Mesodermal cell (in vitro differentiated cells): ENCODE measurements at regions not wholly inside any gene's neighbourhood (a gene's known extent, or its start where the extent isn't known, plus 50 kb on each side); places are given as distances from the start of the nearest gene placed in this dataset.
"Not testable (repeated sequence)": the region's sequence is repeated elsewhere in the genome, so short reads cannot be mapped to it uniquely, and the experiment has no call there.

Source experiments
- H3K27ac ChIP-seq: 2 replicates; pipeline ENCODE4 v1.7.0; 2013; ENCODE audit warnings: mild to moderate bottlenecking, low read depth, low read length, moderate library complexity; ENCODE audit not compliant: severe bottlenecking
- H3K36me3 ChIP-seq: 2 replicates; pipeline ENCODE4 v1.7.1; 2013; ENCODE audit warnings: mild to moderate bottlenecking, low read length, moderate library complexity; ENCODE audit not compliant: control insufficient read depth, insufficient read depth
- H3K4me1 ChIP-seq: one replicate; pipeline ENCODE4 v1.7.1; 2013; ENCODE audit warnings: mild to moderate bottlenecking, low read length; ENCODE audit not compliant: insufficient read depth, control insufficient read depth, poor library complexity, severe bottlenecking
- H3K4me3 ChIP-seq: 2 replicates; pipeline ENCODE4 v1.7.0; 2013; ENCODE audit warnings: low read length, control low read depth, mild to moderate bottlenecking; ENCODE audit not compliant: insufficient read depth, poor library complexity, severe bottlenecking; ENCODE audit errors: extremely low read depth
- H3K9me3 ChIP-seq: 2 replicates; pipeline ENCODE4 v1.7.1; 2013; ENCODE audit warnings: mild to moderate bottlenecking, low read length, moderate library complexity; ENCODE audit not compliant: control insufficient read depth
- WGBS, 2 experiments: methylation state at CpG; one replicate each; pipeline ENCODE4 v1.1.5; 2013; ENCODE audit warnings: missing lambda C conversion rate in 2 of 2; ENCODE audit not compliant: insufficient coverage in 2 of 2; 5-methylcytosine and 5-hydroxymethylcytosine counted together

GRCh38 chrX:122982521-122982920, 201.6 kb upstream of the GRIA3 start:
- WGBS, 2 experiments = 94 to 100% methylated on average over 1 to 2 of the region's 6 CpGs
- no peaks in the 10 kb centered on the region for H3K4me1 ChIP-seq

GRCh38 chrX:123002844-123003243, 181.2 kb upstream of the GRIA3 start:
- H3K27ac ChIP-seq, H3K36me3 ChIP-seq, H3K9me3 ChIP-seq, H3K4me1 ChIP-seq, H3K4me3 ChIP-seq: not testable (repeated sequence)
- no CpG with 5 or more reads among the region's 2 CpGs for WGBS, 2 experiments

More at GRCh38 chrX:122982521-122982920, 201.6 kb upstream of the GRIA3 start:
- Histone ChIP-seq H3K27ac (no peak overlapping the region), H3K36me3 (no peaks in the 10 kb centered on the region), H3K9me3 (no peaks in the 10 kb centered on the region), H3K4me3 (no peak overlapping the region)

- H3K9me3 ChIP-seq = no peaks in the 10 kb centered on the region
- WGBS, 2 experiments = no CpG with 5 or more reads among the region's 1 CpG
Observed at GRCh38 chrX:123013141-123013540, 170.9 kb upstream of the GRIA3 start.

GRCh38 chrX:123036401-123036800, 147.7 kb upstream of the GRIA3 start:
- Histone ChIP-seq H3K27ac (no peak overlapping the region), H3K4me1 (no peaks in the 10 kb centered on the region), H3K4me3 (no peak overlapping the region), H3K36me3 (no peaks in the 10 kb centered on the region), H3K9me3 (no peaks in the 10 kb centered on the region)
- no CpG with 5 or more reads among the region's 3 CpGs for WGBS, 2 experiments

More at GRCh38 chrX:123013141-123013540, 170.9 kb upstream of the GRIA3 start:
- Histone ChIP-seq H3K4me3 (no peak overlapping the region), H3K36me3 (no peaks in the 10 kb centered on the region), H3K4me1 (no peaks in the 10 kb centered on the region), H3K27ac (no peak overlapping the region)

DNA sequence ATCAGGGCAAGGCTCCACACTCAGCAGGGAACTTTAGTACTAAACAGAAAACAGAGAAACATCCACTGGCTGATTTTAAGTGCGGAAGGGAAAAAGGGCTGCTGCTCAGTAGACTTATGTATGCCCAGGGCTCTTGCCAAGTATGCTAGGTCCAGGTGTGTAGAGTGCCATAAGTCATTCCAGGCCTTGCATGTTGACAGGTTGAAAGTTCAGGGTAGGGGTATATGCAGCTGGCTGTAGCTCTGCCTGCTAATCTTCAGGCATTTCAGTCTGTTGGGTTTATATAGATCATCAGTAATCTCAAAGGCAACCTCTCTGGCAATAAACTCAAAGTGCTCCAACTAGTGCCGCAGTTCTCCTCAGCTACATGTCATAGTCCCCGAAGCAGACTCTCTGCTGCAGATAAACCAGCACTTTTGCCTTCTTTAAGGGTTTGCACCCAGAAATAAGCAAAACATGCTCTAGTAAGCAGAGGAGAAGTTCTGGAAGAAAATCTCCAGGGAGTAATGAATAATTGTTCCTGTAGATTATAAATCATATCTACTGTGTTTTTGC, 134.9 kb upstream of the GRIA3 start:
- 100% methylated on average over 2 of the region's 3 CpGs; no CpG with 5 or more reads in 1 of the 2 experiments for WGBS, 2 experiments
- H3K36me3 ChIP-seq = no peaks in the 10 kb centered on the region
- H3K9me3 ChIP-seq = no peaks in the 10 kb centered on the region
- no peak overlapping the region for H3K27ac ChIP-seq
- no peak overlapping the region for H3K4me3 ChIP-seq
- no peaks in the 10 kb centered on the region for H3K4me1 ChIP-seq

DNA sequence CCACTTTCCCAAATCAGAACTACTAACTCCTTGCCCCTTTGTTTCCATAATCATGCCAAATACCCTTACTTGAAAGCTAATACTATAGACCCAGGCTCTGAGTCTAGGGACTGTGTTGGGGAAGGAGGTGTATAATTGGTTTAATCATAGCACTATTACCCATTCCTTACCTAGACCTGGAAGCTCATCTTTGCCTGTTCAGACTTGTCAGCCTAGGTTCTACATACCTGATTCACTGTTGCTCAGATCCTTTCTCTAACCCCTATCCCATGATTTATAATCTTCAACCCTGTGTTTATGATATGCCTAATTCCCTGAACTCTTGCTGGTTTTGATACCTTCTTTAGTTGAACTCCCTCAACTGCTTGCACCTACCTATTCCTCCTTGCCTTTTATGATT, 123.1 kb upstream of the GRIA3 start:
- H3K9me3 ChIP-seq = no peaks in the 10 kb centered on the region
- no peak overlapping the region for H3K4me3 ChIP-seq
- H3K4me1 ChIP-seq = no peaks in the 10 kb centered on the region
- no peak overlapping the region for H3K27ac ChIP-seq
- H3K36me3 ChIP-seq = no peaks in the 10 kb centered on the region

- Histone ChIP-seq H3K27ac (no peak overlapping the region), H3K4me1 (no peaks in the 10 kb centered on the region), H3K4me3 (no peak overlapping the region)
Observed at GRCh38 chrX:123064053-123064452, 120.0 kb upstream of the GRIA3 start.

GRCh38 chrX:123072686-123073385, 111.2 kb upstream of the GRIA3 start:
- H3K36me3 ChIP-seq = no peaks in the 10 kb centered on the region
- no peak overlapping the region for H3K27ac ChIP-seq
- H3K9me3 ChIP-seq = no peaks in the 10 kb centered on the region
- H3K4me1 ChIP-seq = no peaks in the 10 kb centered on the region
- WGBS, 2 experiments = 83 to 100% methylated on average over 1 of the region's 3 CpGs
- H3K4me3 ChIP-seq = no peak overlapping the region

More at GRCh38 chrX:123064053-123064452, 120.0 kb upstream of the GRIA3 start:
- Histone ChIP-seq H3K36me3 (no peaks in the 10 kb centered on the region), H3K9me3 (no peaks in the 10 kb centered on the region)

DNA sequence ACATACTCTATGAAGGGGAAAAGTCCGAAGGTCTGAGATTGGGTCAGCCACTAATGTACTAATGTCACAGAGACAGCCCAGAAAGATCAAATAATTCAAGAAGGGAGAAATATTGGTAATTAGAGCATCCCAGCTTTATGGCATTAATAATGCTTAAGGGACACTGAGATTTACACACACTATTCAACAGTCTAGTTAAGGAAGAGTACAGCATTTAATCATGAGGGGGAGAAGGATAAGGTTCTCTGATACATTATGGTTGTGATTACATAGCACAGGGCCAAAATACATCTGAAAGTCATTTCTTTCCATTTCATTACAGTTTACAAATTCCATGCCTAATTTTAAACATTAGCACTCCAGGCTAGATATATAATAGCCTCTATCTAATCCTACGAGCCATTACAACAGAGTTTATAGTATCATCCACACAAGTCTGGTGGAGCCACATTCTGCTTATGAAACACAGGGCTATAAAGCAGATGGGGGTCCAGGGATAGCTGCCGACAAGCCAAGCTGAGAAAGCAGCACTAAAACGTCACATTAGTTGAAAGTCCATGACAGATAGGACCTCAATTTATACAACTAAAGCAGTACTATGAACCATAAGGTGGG, 108.0 kb upstream of the GRIA3 start:
- no peak overlapping the region for H3K4me3 ChIP-seq
- H3K9me3 ChIP-seq = no peaks in the 10 kb centered on the region
- no peaks in the 10 kb centered on the region for H3K4me1 ChIP-seq
- H3K27ac ChIP-seq = no peak overlapping the region
- no peaks in the 10 kb centered on the region for H3K36me3 ChIP-seq
- 100% methylated on average over 1 of the region's 4 CpGs; no CpG with 5 or more reads in 1 of the 2 experiments for WGBS, 2 experiments

GRCh38 chrX:123077631-123078030, 106.4 kb upstream of the GRIA3 start:
- H3K4me1 ChIP-seq = no peaks in the 10 kb centered on the region
- H3K36me3 ChIP-seq = no peaks in the 10 kb centered on the region
- no peak overlapping the region for H3K27ac ChIP-seq
- H3K9me3 ChIP-seq = no peaks in the 10 kb centered on the region
- H3K4me3 ChIP-seq = no peak overlapping the region

DNA sequence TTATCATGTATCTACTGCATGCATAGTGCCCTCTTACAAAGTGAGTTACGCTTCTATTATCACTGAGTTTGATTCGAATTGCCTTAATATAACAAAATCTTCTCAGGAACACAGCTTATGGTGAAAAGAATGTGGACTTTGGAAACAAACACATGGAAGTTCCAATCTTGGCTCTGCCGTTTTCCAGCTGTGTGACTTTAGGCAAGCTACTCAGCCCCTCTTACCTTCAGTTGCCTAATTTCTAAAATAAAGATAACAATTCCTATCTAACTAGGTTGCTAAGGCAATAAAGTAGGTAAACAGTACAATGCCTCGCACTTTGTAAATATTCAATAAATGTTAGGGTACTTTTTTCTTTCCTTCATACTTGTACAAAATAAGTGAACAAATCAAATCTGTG, 104.0 kb upstream of the GRIA3 start:
- Histone ChIP-seq H3K36me3 (no peaks in the 10 kb centered on the region), H3K9me3 (no peaks in the 10 kb centered on the region), H3K4me1 (peaks cover 11% of the 10 kb centered on the region), H3K27ac (no peak overlapping the region), H3K4me3 (no peak overlapping the region)
- WGBS, 2 experiments = no CpG with 5 or more reads among the region's 4 CpGs
